ENCODE measurements at regions not wholly inside any gene's neighbourhood (a gene's known extent, or its start where the extent isn't known, plus 50 kb on each side); places are given as distances from the start of the nearest gene placed in this dataset.

DNA sequence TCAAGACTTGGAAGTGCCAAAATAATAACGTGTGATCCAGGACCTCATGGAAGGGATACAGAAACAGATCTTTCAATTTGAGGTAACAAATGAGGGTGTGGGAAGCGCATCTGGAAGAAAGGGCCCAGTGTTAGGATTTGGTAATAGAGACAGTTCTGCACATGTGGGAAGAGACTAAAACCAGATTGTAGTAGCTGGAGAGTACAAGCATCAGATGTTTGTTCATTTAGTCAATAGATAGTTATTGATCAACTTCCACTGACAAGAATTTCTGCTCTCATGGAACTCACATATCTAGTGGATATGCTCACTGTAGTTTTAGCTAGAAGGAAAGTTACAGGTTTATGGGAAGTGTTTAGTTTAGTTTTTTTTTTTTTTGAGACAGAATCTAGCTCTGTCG lies 153.6 kb downstream of the TLR5 start:
- no peak for TF ChIP-seq POLR2A (IDR thresholded peaks at IDR 0.05; ENCODE audit: low read length)
- TF ChIP-seq RFX5 (IDR thresholded peaks at IDR 0.05) = no peak
- no peak for TF ChIP-seq HEYL (CRISPR knock-in tag; IDR thresholded peaks at IDR 0.05)
- no peak for TF ChIP-seq CBX8 (IDR thresholded peaks at IDR 0.05)
- no peak for TF ChIP-seq RCOR1 (IDR thresholded peaks at IDR 0.05; ENCODE audit: low read depth, low read length)
- no peak for TF ChIP-seq CTCF (IDR thresholded peaks at IDR 0.05)
- no peak for TF ChIP-seq SMC3 (IDR thresholded peaks at IDR 0.05)
- TF ChIP-seq REST (IDR thresholded peaks at IDR 0.05) = no peak
- TF ChIP-seq MAX (IDR thresholded peaks at IDR 0.05) = no peak
- no peak for TF ChIP-seq JUNB (IDR thresholded peaks at IDR 0.05)
- no peak for TF ChIP-seq USF2 (IDR thresholded peaks at IDR 0.05)
- TF ChIP-seq, protein P1, sequence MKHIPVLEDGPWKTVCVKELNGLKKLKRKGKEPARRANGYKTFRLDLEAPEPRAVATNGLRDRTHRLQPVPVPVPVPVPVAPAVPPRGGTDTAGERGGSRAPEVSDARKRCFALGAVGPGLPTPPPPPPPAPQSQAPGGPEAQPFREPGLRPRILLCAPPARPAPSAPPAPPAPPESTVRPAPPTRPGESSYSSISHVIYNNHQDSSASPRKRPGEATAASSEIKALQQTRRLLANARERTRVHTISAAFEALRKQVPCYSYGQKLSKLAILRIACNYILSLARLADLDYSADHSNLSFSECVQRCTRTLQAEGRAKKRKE (CRISPR knock-in tag; IDR thresholded peaks at IDR 0.05; ENCODE audit: low read depth) = no peak
- TF ChIP-seq NR3C1 (IDR thresholded peaks at IDR 0.05) = no peak
- TF ChIP-seq CBX2 (IDR thresholded peaks at IDR 0.05; ENCODE audit: borderline replicate concordance, low read depth) = no peak
